ENCODE measurements at regions not wholly inside any gene's neighbourhood (a gene's known extent, or its start where the extent isn't known, plus 50 kb on each side); places are given as distances from the start of the nearest gene placed in this dataset.

DNA sequence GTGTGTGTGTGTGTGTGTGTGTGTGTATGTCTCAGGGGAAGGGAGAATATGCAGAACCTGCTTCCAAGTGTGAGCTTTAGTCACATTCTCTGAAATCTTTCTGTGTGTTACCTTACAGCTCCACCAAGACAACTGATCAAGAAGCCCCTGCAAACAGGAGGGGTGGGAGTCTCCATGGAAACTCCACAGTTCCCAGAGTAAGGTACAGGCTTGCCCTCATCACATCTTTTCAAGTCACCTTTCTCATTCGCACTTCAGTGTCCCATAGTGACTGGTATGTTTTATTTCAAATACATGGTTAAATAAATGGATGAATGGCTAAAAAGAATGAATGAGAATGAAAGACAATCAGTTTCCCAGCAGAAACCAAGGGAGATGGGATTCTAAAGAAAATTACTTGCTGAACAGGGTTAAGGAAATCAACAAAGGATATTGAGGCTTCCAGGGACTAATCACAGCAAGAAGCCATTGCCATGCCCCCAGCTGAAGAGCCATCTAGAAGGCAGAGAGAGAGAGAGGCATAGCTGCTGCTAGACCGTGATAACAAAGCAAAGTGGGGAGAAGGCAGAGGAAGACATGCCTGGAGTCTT, 987.2 kb upstream of the CELF4 start:
- no peaks in the 10 kb centered on the region for H3K4me1 ChIP-seq (ENCODE audit: control insufficient read depth in 2 of 2, insufficient read depth in 2 of 2, low read length in 2 of 2)
- no peaks in the 10 kb centered on the region for H3K36me3 ChIP-seq (ENCODE audit: control insufficient read depth in 2 of 2, insufficient read depth in 2 of 2, low read length in 2 of 2)
- H3K9ac ChIP-seq (ENCODE audit: low read depth in 1 of 2, low read length in 2 of 2): no peak overlapping the region
- no peaks in the 10 kb centered on the region for H3K9me3 ChIP-seq (ENCODE audit: control insufficient read depth in 2 of 2, low read length in 2 of 2)
- no peaks in the 10 kb centered on the region for H3K27me3 ChIP-seq (ENCODE audit: control insufficient read depth in 2 of 2, insufficient read depth in 2 of 2, low read length in 2 of 2)
- H3K27ac ChIP-seq (ENCODE audit: low read depth in 2 of 2, low read length in 2 of 2): no peak overlapping the region
- no peak overlapping the region for H3K4me3 ChIP-seq (ENCODE audit: low read length in 2 of 2)

DNA sequence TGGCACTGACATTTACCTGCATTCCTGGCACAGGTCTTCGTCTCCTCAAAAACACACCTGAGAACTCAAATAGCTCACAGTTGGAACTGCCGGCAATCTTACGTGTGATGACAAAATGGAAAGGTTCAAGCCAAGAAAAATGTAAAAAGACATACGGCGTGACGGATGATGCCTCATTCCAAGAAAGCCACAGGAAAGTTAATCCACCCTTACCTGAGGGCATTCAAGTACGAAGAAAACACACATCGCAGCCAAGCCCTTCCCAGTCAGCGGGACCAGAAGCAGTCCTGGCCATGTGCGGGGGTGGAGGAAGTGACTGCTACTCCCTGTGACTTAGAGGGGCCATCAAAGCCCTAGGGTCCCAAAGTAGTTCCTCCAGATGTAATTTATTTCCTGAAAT, 986.3 kb upstream of the CELF4 start:
- Histone ChIP-seq H3K4me3 (ENCODE audit: low read length in 2 of 2) (no peak overlapping the region), H3K27me3 (ENCODE audit: control insufficient read depth in 2 of 2, insufficient read depth in 2 of 2, low read length in 2 of 2) (no peaks in the 10 kb centered on the region), H3K9ac (ENCODE audit: low read depth in 1 of 2, low read length in 2 of 2) (no peak overlapping the region), H3K27ac (ENCODE audit: low read depth in 2 of 2, low read length in 2 of 2) (no peak overlapping the region), H3K9me3 (ENCODE audit: control insufficient read depth in 2 of 2, low read length in 2 of 2) (no peaks in the 10 kb centered on the region), H3K36me3 (ENCODE audit: control insufficient read depth in 2 of 2, insufficient read depth in 2 of 2, low read length in 2 of 2) (no peaks in the 10 kb centered on the region), H3K4me1 (ENCODE audit: control insufficient read depth in 2 of 2, insufficient read depth in 2 of 2, low read length in 2 of 2) (no peaks in the 10 kb centered on the region)

DNA sequence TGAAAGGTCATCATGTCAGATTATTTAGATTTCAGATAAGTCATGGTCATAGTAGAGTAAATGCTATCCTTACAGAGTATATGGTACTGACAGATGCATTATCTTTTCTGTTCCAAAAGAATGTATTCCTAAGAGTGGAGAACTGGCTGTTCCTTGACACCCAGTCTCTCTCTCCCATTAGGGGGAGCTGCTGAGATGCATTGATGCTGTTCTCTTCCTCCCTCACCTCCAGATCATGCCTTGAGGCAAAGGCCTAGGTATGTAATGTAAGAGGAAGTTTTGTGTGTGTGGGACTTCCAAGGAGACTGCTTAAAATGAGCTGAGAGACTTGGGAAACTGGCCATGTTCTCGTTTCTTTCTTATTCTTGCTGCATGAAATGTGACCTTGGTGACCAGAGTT, 979.5 kb upstream of the CELF4 start:
- Histone ChIP-seq H3K9me3 (ENCODE audit: control insufficient read depth in 2 of 2, low read length in 2 of 2) (peaks cover 2 to 5% of the 10 kb centered on the region in 2 donors), H3K36me3 (ENCODE audit: control insufficient read depth in 2 of 2, insufficient read depth in 2 of 2, low read length in 2 of 2) (no peaks in the 10 kb centered on the region), H3K4me3 (ENCODE audit: low read length in 2 of 2) (no peak overlapping the region), H3K9ac (ENCODE audit: low read depth in 1 of 2, low read length in 2 of 2) (no peak overlapping the region), H3K4me1 (ENCODE audit: control insufficient read depth in 2 of 2, insufficient read depth in 2 of 2, low read length in 2 of 2) (no peaks in the 10 kb centered on the region), H3K27me3 (ENCODE audit: control insufficient read depth in 2 of 2, insufficient read depth in 2 of 2, low read length in 2 of 2) (no peaks in the 10 kb centered on the region), H3K27ac (ENCODE audit: low read depth in 2 of 2, low read length in 2 of 2) (no peak overlapping the region)

DNA sequence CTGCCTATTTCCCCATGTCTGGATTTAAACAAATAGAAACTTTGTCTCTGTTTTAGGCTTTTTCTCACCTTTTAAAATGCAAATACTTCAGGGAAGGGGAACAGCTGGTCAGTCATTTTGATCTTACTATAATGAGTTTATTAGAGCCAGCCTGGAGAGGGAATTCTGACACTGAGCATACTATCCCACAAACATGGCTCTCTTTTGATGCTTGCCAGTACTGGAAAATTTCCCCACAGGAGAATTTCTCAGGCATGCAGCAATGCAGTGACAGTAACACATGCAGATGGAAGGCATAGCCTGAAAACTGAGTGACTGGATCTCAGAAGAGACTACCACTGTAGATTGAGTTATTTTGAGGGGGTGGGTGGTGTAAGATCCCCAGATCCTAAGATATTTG, 974.3 kb upstream of the CELF4 start:
- peaks cover 5% of the 10 kb centered on the region in 2 donors for H3K9me3 ChIP-seq (ENCODE audit: control insufficient read depth in 2 of 2, low read length in 2 of 2)
- no peak overlapping the region for H3K27ac ChIP-seq (ENCODE audit: low read depth in 2 of 2, low read length in 2 of 2)
- H3K27me3 ChIP-seq (ENCODE audit: control insufficient read depth in 2 of 2, insufficient read depth in 2 of 2, low read length in 2 of 2): no peaks in the 10 kb centered on the region
- no peaks in the 10 kb centered on the region for H3K36me3 ChIP-seq (ENCODE audit: control insufficient read depth in 2 of 2, insufficient read depth in 2 of 2, low read length in 2 of 2)
- no peak overlapping the region for H3K9ac ChIP-seq (ENCODE audit: low read depth in 1 of 2, low read length in 2 of 2)
- H3K4me1 ChIP-seq (ENCODE audit: control insufficient read depth in 2 of 2, insufficient read depth in 2 of 2, low read length in 2 of 2): no peaks in the 10 kb centered on the region
- no peak overlapping the region for H3K4me3 ChIP-seq (ENCODE audit: low read length in 2 of 2)

DNA sequence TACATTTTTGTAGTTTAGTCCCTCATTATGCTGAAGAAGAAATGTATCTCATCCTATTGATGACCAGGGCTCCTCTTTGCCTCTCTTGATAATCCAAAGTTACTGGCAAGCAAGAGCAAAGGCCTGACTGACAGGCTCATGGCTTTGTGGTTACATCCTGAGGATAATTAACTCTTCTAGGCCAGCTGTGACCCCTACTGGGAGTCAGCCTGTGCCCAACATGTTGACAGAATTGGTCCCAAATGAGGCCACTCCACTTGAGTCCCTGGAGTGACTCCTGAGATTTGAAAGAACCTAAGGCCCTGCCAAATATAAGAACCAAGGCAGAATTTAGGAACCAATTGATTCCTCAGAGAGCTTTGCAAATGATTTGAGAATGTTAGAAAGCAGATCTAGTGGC, 973.8 kb upstream of the CELF4 start:
- Histone ChIP-seq H3K9me3 (ENCODE audit: control insufficient read depth in 2 of 2, low read length in 2 of 2) (peaks cover 5% of the 10 kb centered on the region in 2 donors), H3K4me3 (ENCODE audit: low read length in 2 of 2) (no peak overlapping the region), H3K4me1 (ENCODE audit: control insufficient read depth in 2 of 2, insufficient read depth in 2 of 2, low read length in 2 of 2) (no peaks in the 10 kb centered on the region), H3K36me3 (ENCODE audit: control insufficient read depth in 2 of 2, insufficient read depth in 2 of 2, low read length in 2 of 2) (no peaks in the 10 kb centered on the region), H3K27me3 (ENCODE audit: control insufficient read depth in 2 of 2, insufficient read depth in 2 of 2, low read length in 2 of 2) (no peaks in the 10 kb centered on the region), H3K27ac (ENCODE audit: low read depth in 2 of 2, low read length in 2 of 2) (no peak overlapping the region), H3K9ac (ENCODE audit: low read depth in 1 of 2, low read length in 2 of 2) (no peak overlapping the region)

DNA sequence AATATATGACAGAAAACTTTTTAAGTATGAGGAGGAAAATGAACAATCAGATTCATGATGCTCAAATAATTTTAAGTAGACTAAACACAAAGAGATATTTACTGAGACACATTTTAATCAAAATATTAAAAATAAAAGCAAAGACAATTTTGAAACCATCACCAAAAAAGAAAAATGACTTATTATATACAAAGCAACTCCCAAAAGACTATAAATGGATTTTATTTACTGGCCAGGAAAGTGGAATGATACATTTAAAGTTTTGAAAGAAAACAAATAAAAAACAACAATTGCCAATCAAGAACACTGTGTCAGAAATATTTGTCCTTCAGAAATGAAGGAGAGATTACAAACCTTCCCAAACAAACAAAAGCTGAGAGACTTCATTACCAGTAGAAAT, 968.5 kb upstream of the CELF4 start:
- no peaks in the 10 kb centered on the region for H3K27me3 ChIP-seq (ENCODE audit: control insufficient read depth in 2 of 2, insufficient read depth in 2 of 2, low read length in 2 of 2)
- H3K27ac ChIP-seq (ENCODE audit: low read depth in 2 of 2, low read length in 2 of 2): no peak overlapping the region
- H3K9ac ChIP-seq (ENCODE audit: low read depth in 1 of 2, low read length in 2 of 2): no peak overlapping the region
- no peaks in the 10 kb centered on the region for H3K36me3 ChIP-seq (ENCODE audit: control insufficient read depth in 2 of 2, insufficient read depth in 2 of 2, low read length in 2 of 2)
- no peaks in the 10 kb centered on the region for H3K9me3 ChIP-seq (ENCODE audit: control insufficient read depth in 2 of 2, low read length in 2 of 2)
- H3K4me1 ChIP-seq (ENCODE audit: control insufficient read depth in 2 of 2, insufficient read depth in 2 of 2, low read length in 2 of 2): no peaks in the 10 kb centered on the region
- H3K4me3 ChIP-seq (ENCODE audit: low read length in 2 of 2): no peak overlapping the region

DNA sequence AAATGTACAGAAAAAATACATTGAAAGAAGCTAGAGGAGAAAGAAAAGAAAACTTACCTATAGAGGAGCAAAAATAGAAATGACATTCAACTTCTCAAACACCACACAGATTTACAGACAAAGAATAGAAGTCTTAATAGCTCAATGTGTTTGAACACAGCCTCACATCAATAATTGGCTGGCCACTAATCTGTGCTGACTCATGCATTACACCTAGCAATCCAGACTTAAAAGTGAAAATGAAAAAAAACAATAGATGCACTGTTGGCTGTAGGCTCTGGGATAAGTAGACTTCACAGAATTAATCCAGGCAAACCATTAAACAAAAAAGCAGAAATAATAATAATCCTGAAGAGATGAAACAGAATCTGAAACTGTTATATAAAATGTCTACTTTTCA, 961.3 kb upstream of the CELF4 start:
- Histone ChIP-seq H3K4me3 (ENCODE audit: low read length in 2 of 2) (no peak overlapping the region), H3K4me1 (ENCODE audit: control insufficient read depth in 2 of 2, insufficient read depth in 2 of 2, low read length in 2 of 2) (no peaks in the 10 kb centered on the region), H3K27me3 (ENCODE audit: control insufficient read depth in 2 of 2, insufficient read depth in 2 of 2, low read length in 2 of 2) (no peaks in the 10 kb centered on the region), H3K9ac (ENCODE audit: low read depth in 1 of 2, low read length in 2 of 2) (no peak overlapping the region), H3K27ac (ENCODE audit: low read depth in 2 of 2, low read length in 2 of 2) (no peak overlapping the region), H3K9me3 (ENCODE audit: control insufficient read depth in 2 of 2, low read length in 2 of 2) (no peaks in the 10 kb centered on the region), H3K36me3 (ENCODE audit: control insufficient read depth in 2 of 2, insufficient read depth in 2 of 2, low read length in 2 of 2) (no peaks in the 10 kb centered on the region)

DNA sequence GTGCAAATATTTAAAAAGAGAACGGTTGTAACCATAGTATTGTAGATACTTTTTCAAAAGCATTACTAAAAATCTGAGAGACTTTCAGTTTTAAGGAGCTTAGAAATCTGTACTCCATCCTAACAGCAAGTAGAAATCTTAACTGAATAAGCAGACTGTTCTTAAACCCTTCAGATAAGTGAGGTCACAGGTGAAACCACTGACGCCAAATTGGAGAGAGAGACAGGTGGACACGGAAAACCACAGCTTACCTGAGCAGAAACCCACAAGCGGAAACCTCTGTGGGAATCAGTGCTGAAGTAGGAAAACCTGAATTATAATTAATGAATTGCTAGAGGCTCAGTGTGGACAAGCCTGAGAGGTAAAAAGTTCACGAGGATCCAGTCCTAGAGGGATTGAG, 959.4 kb upstream of the CELF4 start:
- H3K36me3 ChIP-seq (ENCODE audit: control insufficient read depth in 2 of 2, insufficient read depth in 2 of 2, low read length in 2 of 2): no peaks in the 10 kb centered on the region
- no peaks in the 10 kb centered on the region for H3K9me3 ChIP-seq (ENCODE audit: control insufficient read depth in 2 of 2, low read length in 2 of 2)
- no peaks in the 10 kb centered on the region for H3K27me3 ChIP-seq (ENCODE audit: control insufficient read depth in 2 of 2, insufficient read depth in 2 of 2, low read length in 2 of 2)
- H3K9ac ChIP-seq (ENCODE audit: low read depth in 1 of 2, low read length in 2 of 2): no peak overlapping the region
- no peaks in the 10 kb centered on the region for H3K4me1 ChIP-seq (ENCODE audit: control insufficient read depth in 2 of 2, insufficient read depth in 2 of 2, low read length in 2 of 2)
- H3K4me3 ChIP-seq (ENCODE audit: low read length in 2 of 2): no peak overlapping the region
- no peak overlapping the region for H3K27ac ChIP-seq (ENCODE audit: low read depth in 2 of 2, low read length in 2 of 2)

DNA sequence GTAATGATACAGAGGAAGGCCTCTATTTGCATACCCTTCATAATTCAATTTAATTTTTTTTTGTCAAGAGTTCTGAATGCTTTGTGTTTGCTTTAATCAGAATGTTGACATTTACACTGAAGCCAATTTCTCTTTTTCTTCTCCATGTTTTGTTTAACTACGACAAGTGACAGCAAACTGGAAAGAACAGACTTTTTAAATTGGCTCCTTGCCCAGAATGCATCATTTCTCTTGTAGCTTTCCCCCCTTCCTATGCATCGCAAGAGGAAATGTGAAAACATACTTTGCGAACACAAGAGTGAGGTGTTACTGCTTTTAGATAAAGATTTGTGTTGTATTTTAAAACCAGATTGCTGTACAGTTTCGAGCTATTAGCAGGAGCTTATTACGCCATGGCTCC, 955.2 kb upstream of the CELF4 start:
- H3K9ac ChIP-seq (ENCODE audit: low read depth in 1 of 2, low read length in 2 of 2): no peak overlapping the region
- no peak overlapping the region for H3K4me3 ChIP-seq (ENCODE audit: low read length in 2 of 2)
- no peak overlapping the region for H3K27ac ChIP-seq (ENCODE audit: low read depth in 2 of 2, low read length in 2 of 2)
- H3K36me3 ChIP-seq (ENCODE audit: control insufficient read depth in 2 of 2, insufficient read depth in 2 of 2, low read length in 2 of 2): no peaks in the 10 kb centered on the region
- H3K27me3 ChIP-seq (ENCODE audit: control insufficient read depth in 2 of 2, insufficient read depth in 2 of 2, low read length in 2 of 2): no peaks in the 10 kb centered on the region
- no peaks in the 10 kb centered on the region for H3K4me1 ChIP-seq (ENCODE audit: control insufficient read depth in 2 of 2, insufficient read depth in 2 of 2, low read length in 2 of 2)
- H3K9me3 ChIP-seq (ENCODE audit: control insufficient read depth in 2 of 2, low read length in 2 of 2): no peaks in the 10 kb centered on the region

DNA sequence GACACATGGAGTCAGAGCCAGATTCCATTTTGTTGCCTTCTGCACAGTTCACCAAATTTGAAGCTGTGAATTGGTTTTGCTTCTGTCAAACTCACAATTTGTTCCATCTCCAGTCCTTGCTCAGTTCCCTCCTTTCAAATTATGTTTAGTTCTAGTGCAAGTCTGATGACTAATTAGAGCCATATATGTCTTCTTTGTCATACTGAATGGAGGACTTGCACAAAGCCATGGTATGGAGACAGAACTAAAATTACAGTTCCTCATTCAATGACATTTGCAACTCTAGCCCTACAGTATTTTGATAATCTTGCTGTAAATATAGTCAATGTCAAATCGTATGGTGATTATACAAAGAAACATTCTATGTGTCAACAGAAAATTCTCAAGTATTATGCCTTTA, 936.9 kb upstream of the CELF4 start:
- no peak overlapping the region for H3K4me3 ChIP-seq (ENCODE audit: low read length in 2 of 2)
- no peaks in the 10 kb centered on the region for H3K36me3 ChIP-seq (ENCODE audit: control insufficient read depth in 2 of 2, insufficient read depth in 2 of 2, low read length in 2 of 2)
- H3K27ac ChIP-seq (ENCODE audit: low read depth in 2 of 2, low read length in 2 of 2): no peak overlapping the region
- H3K4me1 ChIP-seq (ENCODE audit: control insufficient read depth in 2 of 2, insufficient read depth in 2 of 2, low read length in 2 of 2): no peaks in the 10 kb centered on the region
- no peaks in the 10 kb centered on the region for H3K9me3 ChIP-seq (ENCODE audit: control insufficient read depth in 2 of 2, low read length in 2 of 2)
- H3K9ac ChIP-seq (ENCODE audit: low read depth in 1 of 2, low read length in 2 of 2): no peak overlapping the region
- H3K27me3 ChIP-seq (ENCODE audit: control insufficient read depth in 2 of 2, insufficient read depth in 2 of 2, low read length in 2 of 2): no peaks in the 10 kb centered on the region

DNA sequence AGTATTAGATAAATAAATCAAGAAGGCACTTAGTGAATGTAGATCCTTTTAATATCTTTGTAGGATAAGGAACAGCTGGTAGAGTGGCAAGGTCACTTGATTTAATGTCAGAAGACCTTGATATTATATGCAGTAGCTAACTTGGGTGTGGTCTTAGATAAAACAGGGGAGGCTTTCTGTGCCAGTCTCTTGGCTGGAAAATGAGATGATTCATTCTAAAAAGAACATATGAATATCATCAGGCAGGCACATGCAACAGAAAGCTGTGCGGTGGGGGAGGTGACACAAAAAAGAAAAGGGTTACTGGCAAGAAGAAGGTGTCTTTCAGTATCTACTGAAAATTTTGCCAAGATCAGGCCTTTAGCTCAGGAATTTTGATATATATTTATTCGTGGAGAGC, 931.7 kb upstream of the CELF4 start:
- no peak overlapping the region for H3K9ac ChIP-seq (ENCODE audit: low read depth in 1 of 2, low read length in 2 of 2)
- no peaks in the 10 kb centered on the region for H3K36me3 ChIP-seq (ENCODE audit: control insufficient read depth in 2 of 2, insufficient read depth in 2 of 2, low read length in 2 of 2)
- no peak overlapping the region for H3K27ac ChIP-seq (ENCODE audit: low read depth in 2 of 2, low read length in 2 of 2)
- no peaks in the 10 kb centered on the region for H3K27me3 ChIP-seq (ENCODE audit: control insufficient read depth in 2 of 2, insufficient read depth in 2 of 2, low read length in 2 of 2)
- no peaks in the 10 kb centered on the region for H3K4me1 ChIP-seq (ENCODE audit: control insufficient read depth in 2 of 2, insufficient read depth in 2 of 2, low read length in 2 of 2)
- H3K9me3 ChIP-seq (ENCODE audit: control insufficient read depth in 2 of 2, low read length in 2 of 2): peaks cover 0 to 2% of the 10 kb centered on the region in 2 donors
- H3K4me3 ChIP-seq (ENCODE audit: low read length in 2 of 2): no peak overlapping the region
